ENCODE measurements at regions not wholly inside any gene's neighbourhood (a gene's known extent, or its start where the extent isn't known, plus 50 kb on each side); places are given as distances from the start of the nearest gene placed in this dataset.

DNA sequence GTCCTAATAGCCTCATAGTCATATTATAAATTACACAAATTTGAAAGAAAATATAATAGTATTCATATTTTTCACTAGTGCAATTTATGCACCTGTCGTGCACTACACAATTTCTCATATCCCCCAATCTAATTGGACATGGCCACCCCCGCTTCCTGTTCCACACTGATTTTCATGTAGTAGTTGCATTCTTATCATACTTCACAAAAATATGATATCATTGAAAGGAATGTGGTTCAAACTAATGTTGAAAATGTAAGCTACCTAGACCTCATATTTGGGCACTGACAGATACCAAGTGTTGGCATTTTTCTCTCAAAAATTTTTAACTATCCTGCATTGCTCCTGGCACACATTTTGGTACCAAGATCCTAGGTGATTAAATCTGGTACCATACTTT, 985.5 kb upstream of the POU3F3 start:
- H3K4me3 ChIP-seq (ENCODE audit: low read length) = no peak overlapping the region
- TF ChIP-seq, protein P1, sequence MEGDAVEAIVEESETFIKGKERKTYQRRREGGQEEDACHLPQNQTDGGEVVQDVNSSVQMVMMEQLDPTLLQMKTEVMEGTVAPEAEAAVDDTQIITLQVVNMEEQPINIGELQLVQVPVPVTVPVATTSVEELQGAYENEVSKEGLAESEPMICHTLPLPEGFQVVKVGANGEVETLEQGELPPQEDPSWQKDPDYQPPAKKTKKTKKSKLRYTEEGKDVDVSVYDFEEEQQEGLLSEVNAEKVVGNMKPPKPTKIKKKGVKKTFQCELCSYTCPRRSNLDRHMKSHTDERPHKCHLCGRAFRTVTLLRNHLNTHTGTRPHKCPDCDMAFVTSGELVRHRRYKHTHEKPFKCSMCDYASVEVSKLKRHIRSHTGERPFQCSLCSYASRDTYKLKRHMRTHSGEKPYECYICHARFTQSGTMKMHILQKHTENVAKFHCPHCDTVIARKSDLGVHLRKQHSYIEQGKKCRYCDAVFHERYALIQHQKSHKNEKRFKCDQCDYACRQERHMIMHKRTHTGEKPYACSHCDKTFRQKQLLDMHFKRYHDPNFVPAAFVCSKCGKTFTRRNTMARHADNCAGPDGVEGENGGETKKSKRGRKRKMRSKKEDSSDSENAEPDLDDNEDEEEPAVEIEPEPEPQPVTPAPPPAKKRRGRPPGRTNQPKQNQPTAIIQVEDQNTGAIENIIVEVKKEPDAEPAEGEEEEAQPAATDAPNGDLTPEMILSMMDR (conservative IDR thresholded peaks at IDR 0.05; ENCODE audit: low read depth, low read length) = no peak
- DNase-seq (ENCODE audit: low read depth) = no peak

- H3K4me3 ChIP-seq (ENCODE audit: low read length) = no peak overlapping the region
- DNase-seq (ENCODE audit: low read depth) = no peak
- TF ChIP-seq, protein P1 (conservative IDR thresholded peaks at IDR 0.05; ENCODE audit: low read depth, low read length) = no peak
Observed at GRCh38 chr2:103873716-103874351, 980.1 kb upstream of the POU3F3 start.

DNA sequence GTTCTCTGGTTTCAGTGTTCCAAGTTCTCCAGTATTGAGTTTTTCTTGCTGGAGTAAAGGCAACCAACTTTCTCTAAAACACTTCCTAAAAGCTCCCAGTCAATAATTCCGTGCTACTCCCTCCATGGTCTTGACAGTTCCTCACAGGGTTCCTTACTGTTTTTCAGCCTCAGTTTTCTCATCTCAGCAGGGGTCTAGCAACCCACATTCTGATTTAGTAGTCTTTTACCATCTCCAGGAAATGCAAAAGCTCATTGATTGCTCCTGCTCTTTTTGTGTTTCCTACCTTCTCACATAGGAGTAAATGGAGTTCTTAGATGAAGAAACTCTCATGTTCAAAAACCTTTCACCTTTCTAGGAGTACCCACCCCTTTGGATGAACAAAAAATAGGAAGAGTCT, 978.8 kb upstream of the POU3F3 start:
- no peak for DNase-seq (ENCODE audit: low read depth)
- TF ChIP-seq, protein P1 (conservative IDR thresholded peaks at IDR 0.05; ENCODE audit: low read depth, low read length) = no peak
- H3K4me3 ChIP-seq (ENCODE audit: low read length) = no peak overlapping the region

DNA sequence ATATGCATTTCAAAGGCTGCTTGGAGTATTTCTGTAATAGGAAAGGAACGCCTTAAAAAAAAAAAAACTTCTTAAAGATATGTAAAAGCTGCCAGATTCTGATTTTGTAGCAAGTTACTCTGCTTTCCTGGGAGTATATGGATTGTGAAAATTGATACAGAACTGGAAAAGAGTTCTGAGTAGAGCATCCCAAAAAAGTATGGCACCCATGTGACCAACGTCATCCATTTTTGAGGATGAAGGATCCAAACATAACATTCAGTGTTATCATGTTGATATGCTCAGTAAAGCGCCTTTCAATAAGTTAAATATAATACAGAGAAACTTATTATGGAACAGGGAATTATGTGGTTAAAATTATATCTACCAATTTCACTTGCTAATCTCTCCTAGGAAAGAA, 978.4 kb upstream of the POU3F3 start:
- TF ChIP-seq, protein P1 (conservative IDR thresholded peaks at IDR 0.05; ENCODE audit: low read depth, low read length) = no peak

DNA sequence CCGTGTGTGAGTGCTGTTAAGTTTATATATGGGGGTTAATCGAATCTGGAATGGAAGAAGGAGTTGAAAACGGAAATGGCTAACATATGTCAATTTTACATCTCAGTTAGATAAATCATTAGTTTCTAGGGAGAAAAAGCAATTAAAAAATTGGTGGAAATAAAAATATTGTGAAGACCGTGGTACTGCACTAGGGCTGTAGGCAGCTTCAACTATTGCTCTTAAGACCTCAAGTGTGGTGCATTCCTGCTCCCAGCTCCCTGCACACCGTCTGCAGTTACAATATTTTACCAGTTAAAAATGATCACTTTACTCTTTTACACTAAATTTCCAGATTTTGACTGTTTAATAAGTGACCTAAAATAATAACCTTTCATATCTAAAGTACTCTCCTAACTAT, 977.3 kb upstream of the POU3F3 start:
- TF ChIP-seq, protein P1 (conservative IDR thresholded peaks at IDR 0.05; ENCODE audit: low read depth, low read length) = no peak
- H3K4me3 ChIP-seq (ENCODE audit: low read length) = no peak overlapping the region
- no peak for DNase-seq (ENCODE audit: low read depth)

More for the DNA sequence above, 978.4 kb upstream of the POU3F3 start:
- DNase-seq (ENCODE audit: low read depth) = no peak
- H3K4me3 ChIP-seq (ENCODE audit: low read length) = no peak overlapping the region

DNA sequence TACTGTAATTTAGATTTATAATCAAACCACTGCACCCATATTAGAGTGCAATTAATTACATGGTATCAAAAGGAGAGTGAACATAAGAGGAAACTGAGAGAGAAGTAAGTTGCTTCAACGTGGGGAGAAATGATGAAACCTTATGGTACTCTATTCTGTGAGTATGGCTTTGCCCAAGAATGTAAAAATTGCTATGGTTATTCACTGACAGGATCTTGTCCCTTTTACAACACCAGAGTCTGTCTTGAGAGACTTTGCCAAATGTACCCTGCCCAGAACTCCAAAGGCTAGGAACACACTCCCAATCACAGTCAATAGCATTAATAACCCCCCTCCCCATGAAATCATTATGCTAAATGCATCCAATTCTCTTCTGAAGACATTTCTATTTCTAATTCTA, 974.8 kb upstream of the POU3F3 start:
- TF ChIP-seq, protein P1 (conservative IDR thresholded peaks at IDR 0.05; ENCODE audit: low read depth, low read length) = no peak
- H3K4me3 ChIP-seq (ENCODE audit: low read length) = no peak overlapping the region
- DNase-seq (ENCODE audit: low read depth) = no peak

GRCh38 chr2:103880081-103880834, 973.7 kb upstream of the POU3F3 start:
- TF ChIP-seq, protein P1 (conservative IDR thresholded peaks at IDR 0.05; ENCODE audit: low read depth, low read length) = no peak
- DNase-seq (ENCODE audit: low read depth) = no peak
- no peak overlapping the region for H3K4me3 ChIP-seq (ENCODE audit: low read length)
